ENCODE measurements at regions not wholly inside any gene's neighbourhood (a gene's known extent, or its start where the extent isn't known, plus 50 kb on each side); places are given as distances from the start of the nearest gene placed in this dataset.

- CTCF ChIA-PET = no interaction called here
- Histone ChIP-seq H2AFZ (ENCODE audit: control insufficient read depth, low read depth, low read length) (no peak overlapping the region), H3K27me3 (replicated peaks in 1 of 2; ENCODE audit: control insufficient read depth in 2 of 2, insufficient read depth in 2 of 2, low read length in 1 of 2) (no peaks in the 10 kb centered on the region), H3K4me2 (ENCODE audit: control insufficient read depth, insufficient read depth) (no peak overlapping the region), H3K9ac (ENCODE audit: control insufficient read depth, insufficient read depth, low read length) (no peak overlapping the region), H3K79me2 (ENCODE audit: control insufficient read depth, insufficient read depth, low read length) (no peaks in the 10 kb centered on the region), H4K20me1 (ENCODE audit: control insufficient read depth, insufficient read depth) (no peaks in the 10 kb centered on the region), H3K9me3 (replicated peaks; ENCODE audit: control insufficient read depth, insufficient read depth, low read length) (no peaks in the 10 kb centered on the region), H3K36me3 (ENCODE audit: control insufficient read depth in 2 of 2, insufficient read depth in 2 of 2, low read length in 1 of 2) (no peaks in the 10 kb centered on the region), H3K4me1 (ENCODE audit: control insufficient read depth, insufficient read depth, low read length) (no peaks in the 10 kb centered on the region), H3K4me3 (no peak overlapping the region), H3K27ac (ENCODE audit: control insufficient read depth, insufficient read depth) (no peak overlapping the region)
- in situ Hi-C loops (cut with MboI) (no loop called here), intact Hi-C loops (cut with micrococcal nuclease; ENCODE audit: unreplicated experiment) (no loop called here)
- ATAC-seq (no peak), DNase-seq (ENCODE audit: low read depth, low spot score) (no peak), FAIRE-seq (no peak)
- no TSS peak for BruUV-seq (replicated peaks)
- RAD21 ChIA-PET (ENCODE audit: unreplicated experiment) = no interaction called here
- POLR2A ChIA-PET = no interaction called here
- TF ChIP-seq SRF (IDR thresholded peaks at IDR 0.05; ENCODE audit: low read depth in 2 of 2, low read length in 2 of 2) = no peak
- 0% methylated on average over 1 of the region's 1 CpG for WGBS (ENCODE audit: insufficient coverage, insufficient replicate concordance, low lambda C conversion rate, missing lambda C conversion rate)
- SMC1A ChIA-PET (ENCODE audit: uncharacterized antibody, unreplicated experiment) = interaction anchor here (0.6 kb wide), 2 partner anchors 17 to 245 kb away, joined by 3 read pairs; no protein-coding TSS in a partner anchor
These were observed 378.0 kb upstream of the NRXN1 start for GRCh38 chr2:51409920-51410319.

GRCh38 chr2:51404226-51404625 lies 372.3 kb upstream of the NRXN1 start:
- Histone ChIP-seq H3K27me3 (replicated peaks in 1 of 2; ENCODE audit: control insufficient read depth in 2 of 2, insufficient read depth in 2 of 2, low read length in 1 of 2) (no peaks in the 10 kb centered on the region), H3K9ac (ENCODE audit: control insufficient read depth, insufficient read depth, low read length) (no peak overlapping the region), H3K4me3 (no peak overlapping the region), H3K9me3 (replicated peaks; ENCODE audit: control insufficient read depth, insufficient read depth, low read length) (no peaks in the 10 kb centered on the region), H3K79me2 (ENCODE audit: control insufficient read depth, insufficient read depth, low read length) (no peaks in the 10 kb centered on the region), H3K4me2 (ENCODE audit: control insufficient read depth, insufficient read depth) (no peak overlapping the region), H3K27ac (ENCODE audit: control insufficient read depth, insufficient read depth) (no peak overlapping the region), H3K4me1 (ENCODE audit: control insufficient read depth, insufficient read depth, low read length) (no peaks in the 10 kb centered on the region), H2AFZ (ENCODE audit: control insufficient read depth, low read depth, low read length) (no peak overlapping the region), H4K20me1 (ENCODE audit: control insufficient read depth, insufficient read depth) (no peaks in the 10 kb centered on the region), H3K36me3 (ENCODE audit: control insufficient read depth in 2 of 2, insufficient read depth in 2 of 2, low read length in 1 of 2) (no peaks in the 10 kb centered on the region)
- TF ChIP-seq ZBTB33 (IDR thresholded peaks at IDR 0.05) (no peak), DPF2 (IDR thresholded peaks at IDR 0.05) (no peak), NFIC (IDR thresholded peaks at IDR 0.05; ENCODE audit: low read depth, low read length) (no peak), ELK1 (IDR thresholded peaks at IDR 0.05; ENCODE audit: low read depth, low read length) (no peak), NFYB (IDR thresholded peaks at IDR 0.05; ENCODE audit: insufficient read depth, low read depth, low read length) (no peak), PKNOX1 (IDR thresholded peaks at IDR 0.05) (no peak), BHLHE40 (IDR thresholded peaks at IDR 0.05; ENCODE audit: borderline replicate concordance in 1 of 2, low read depth in 2 of 2, low read length in 1 of 2) (no peak), ZNF207 (IDR thresholded peaks at IDR 0.05; ENCODE audit: borderline replicate concordance) (no peak), JUNB (IDR thresholded peaks at IDR 0.05) (no peak)
- ChIA-PET POLR2A (no interaction called here), CTCF (no interaction called here), SMC1A (ENCODE audit: uncharacterized antibody, unreplicated experiment) (no interaction called here), RAD21 (ENCODE audit: unreplicated experiment) (no interaction called here)
- DNase-seq (ENCODE audit: low read depth, low spot score) (no peak), FAIRE-seq (no peak), ATAC-seq (no peak)
- BruUV-seq (replicated peaks) = no TSS peak
- WGBS (ENCODE audit: insufficient coverage, insufficient replicate concordance, low lambda C conversion rate, missing lambda C conversion rate) = 3% methylated on average over 3 of the region's 3 CpGs
- in situ Hi-C loops (cut with MboI) = no loop called here
- intact Hi-C loops (cut with micrococcal nuclease; ENCODE audit: unreplicated experiment) = loop anchor here (5.0 kb wide), 1 partner anchor 533 kb away; no protein-coding TSS in a partner anchor
